ENCODE measurements at regions not wholly inside any gene's neighbourhood (a gene's known extent, or its start where the extent isn't known, plus 50 kb on each side); places are given as distances from the start of the nearest gene placed in this dataset.

GRCh38 chr9:7608261-7608660 is 191.3 kb downstream of the DMAC1 start:
- Mint-ChIP-seq H3K27ac (ENCODE audit: unreplicated experiment) (no peak overlapping the region), H3K4me3 (ENCODE audit: unreplicated experiment) (no peak overlapping the region), H3K9me3 (ENCODE audit: low read depth) (peaks cover 11% of the 10 kb centered on the region), H3K36me3 (ENCODE audit: low read depth) (no peaks in the 10 kb centered on the region), H3K27me3 (ENCODE audit: low read depth) (no peaks in the 10 kb centered on the region), H3K4me1 (ENCODE audit: low read depth) (no peaks in the 10 kb centered on the region)
- no peak for DNase-seq (ENCODE audit: low spot score)
- TF ChIP-seq CTCF (IDR thresholded peaks at IDR 0.05): no peak

- Mint-ChIP-seq H3K27me3 (ENCODE audit: low read depth) (no peaks in the 10 kb centered on the region), H3K36me3 (ENCODE audit: low read depth) (no peaks in the 10 kb centered on the region), H3K4me3 (ENCODE audit: unreplicated experiment) (no peak overlapping the region), H3K9me3 (ENCODE audit: low read depth) (peaks cover 11% of the 10 kb centered on the region), H3K4me1 (ENCODE audit: low read depth) (no peaks in the 10 kb centered on the region), H3K27ac (ENCODE audit: unreplicated experiment) (no peak overlapping the region)
- DNase-seq (ENCODE audit: low spot score): no peak
- TF ChIP-seq CTCF (IDR thresholded peaks at IDR 0.05): no peak
Measured at GRCh38 chr9:7607421-7607820, 192.2 kb downstream of the DMAC1 start.

- H3K4me1 Mint-ChIP-seq (ENCODE audit: low read depth): no peaks in the 10 kb centered on the region
- DNase-seq (ENCODE audit: low spot score): no peak
- no peaks in the 10 kb centered on the region for H3K27me3 Mint-ChIP-seq (ENCODE audit: low read depth)
- no peak overlapping the region for H3K27ac Mint-ChIP-seq (ENCODE audit: unreplicated experiment)
- H3K4me3 Mint-ChIP-seq (ENCODE audit: unreplicated experiment): no peak overlapping the region
- peaks cover 6% of the 10 kb centered on the region for H3K9me3 Mint-ChIP-seq (ENCODE audit: low read depth)
- no peaks in the 10 kb centered on the region for H3K36me3 Mint-ChIP-seq (ENCODE audit: low read depth)
- no peak for TF ChIP-seq CTCF (IDR thresholded peaks at IDR 0.05)
Measured at GRCh38 chr9:7606591-7606990, 193.0 kb downstream of the DMAC1 start.

- peaks cover 1% of the 10 kb centered on the region for H3K27me3 Mint-ChIP-seq (ENCODE audit: low read depth)
- no peaks in the 10 kb centered on the region for H3K9me3 Mint-ChIP-seq (ENCODE audit: low read depth)
- no peak overlapping the region for H3K27ac Mint-ChIP-seq (ENCODE audit: unreplicated experiment)
- no peaks in the 10 kb centered on the region for H3K36me3 Mint-ChIP-seq (ENCODE audit: low read depth)
- H3K4me3 Mint-ChIP-seq (ENCODE audit: unreplicated experiment): no peak overlapping the region
- TF ChIP-seq CTCF (IDR thresholded peaks at IDR 0.05): no peak
- no peak for DNase-seq (ENCODE audit: low spot score)
- no peaks in the 10 kb centered on the region for H3K4me1 Mint-ChIP-seq (ENCODE audit: low read depth)
Measured at GRCh38 chr9:7601739-7602138, 197.8 kb downstream of the DMAC1 start.

- Mint-ChIP-seq H3K36me3 (ENCODE audit: low read depth) (no peaks in the 10 kb centered on the region), H3K4me1 (ENCODE audit: low read depth) (no peaks in the 10 kb centered on the region), H3K27ac (ENCODE audit: unreplicated experiment) (no peak overlapping the region), H3K9me3 (ENCODE audit: low read depth) (peaks cover 29% of the 10 kb centered on the region), H3K4me3 (ENCODE audit: unreplicated experiment) (no peak overlapping the region), H3K27me3 (ENCODE audit: low read depth) (peaks cover 4% of the 10 kb centered on the region)
- no peak for TF ChIP-seq CTCF (IDR thresholded peaks at IDR 0.05)
- DNase-seq (ENCODE audit: low spot score): no peak
Measured at GRCh38 chr9:7597716-7598115, 201.9 kb downstream of the DMAC1 start.
